Neural crest cell (in vitro differentiated cells): ENCODE measurements at regions not wholly inside any gene's neighbourhood (a gene's known extent, or its start where the extent isn't known, plus 50 kb on each side); places are given as distances from the start of the nearest gene placed in this dataset.

Experiments used
- DNase-seq: peaks from one replicate; pipeline ENCODE4 v3.0.0; 2021; ENCODE audit warnings: low read depth, mixed read lengths, low spot score
- H3K27ac Mint-ChIP-seq: one replicate; pipeline ENCODE4 v1.8.0; 2021; ENCODE audit warnings: mild to moderate bottlenecking, mixed read lengths; ENCODE audit not compliant: unreplicated experiment
- H3K27me3 Mint-ChIP-seq: 2 replicates; pipeline ENCODE4 v1.8.0; 2021; ENCODE audit warnings: low read depth, mild to moderate bottlenecking, mixed read lengths
- H3K36me3 Mint-ChIP-seq: 2 replicates; pipeline ENCODE4 v1.8.0; 2021; ENCODE audit warnings: low read depth, mild to moderate bottlenecking, mixed read lengths
- H3K4me1 Mint-ChIP-seq: 2 replicates; pipeline ENCODE4 v1.8.0; 2021; ENCODE audit warnings: mixed read lengths
- H3K4me3 Mint-ChIP-seq: one replicate; pipeline ENCODE4 v1.8.0; 2021; ENCODE audit warnings: mild to moderate bottlenecking, mixed read lengths
- H3K9me3 Mint-ChIP-seq: 2 replicates; pipeline ENCODE4 v1.8.0; 2021; ENCODE audit warnings: mixed read lengths
- CTCF ChIP-seq: fragments of 200-600 bp; sonication (generic); conservative IDR thresholded peaks from 2 replicates; pipeline ENCODE4 v1.5.0; 2021; ENCODE audit warnings: antibody characterized with exemption, mild to moderate bottlenecking

DNA sequence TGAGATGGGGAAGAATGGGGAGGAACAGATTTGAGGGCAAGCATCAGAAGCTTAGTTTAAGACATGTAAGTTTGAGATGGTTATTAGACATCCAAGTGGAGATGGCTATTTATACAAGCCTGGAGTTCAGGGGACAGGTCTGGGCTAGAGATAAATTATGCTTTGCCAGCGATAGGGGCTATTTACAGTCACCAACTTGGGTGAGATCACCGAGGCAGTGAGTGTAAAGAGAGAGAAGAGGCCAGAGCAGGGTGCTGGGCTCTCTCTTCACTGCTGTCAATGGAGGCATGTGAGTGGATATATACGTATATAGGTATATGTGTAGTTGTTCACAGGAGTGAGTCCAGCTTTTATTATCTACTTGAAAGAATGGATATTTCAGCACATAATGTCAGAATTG, 81.0 kb downstream of the QPCT start:
- TF ChIP-seq CTCF, result no peak
- H3K27me3 Mint-ChIP-seq, result peaks cover 71% of the 10 kb centered on the region
- no peak for DNase-seq
- H3K36me3 Mint-ChIP-seq, result no peaks in the 10 kb centered on the region
- peaks cover 9% of the 10 kb centered on the region for H3K9me3 Mint-ChIP-seq
- H3K27ac Mint-ChIP-seq, result no peak overlapping the region
- no peak overlapping the region for H3K4me3 Mint-ChIP-seq
- H3K4me1 Mint-ChIP-seq, result peaks cover 4% of the 10 kb centered on the region

- no peak overlapping the region for H3K27ac Mint-ChIP-seq
- H3K4me3 Mint-ChIP-seq, result no peak overlapping the region
- H3K4me1 Mint-ChIP-seq, result peaks cover 4% of the 10 kb centered on the region
- H3K36me3 Mint-ChIP-seq, result no peaks in the 10 kb centered on the region
- peaks cover 13% of the 10 kb centered on the region for H3K9me3 Mint-ChIP-seq
- TF ChIP-seq CTCF, result no peak
- no peak for DNase-seq
- H3K27me3 Mint-ChIP-seq, result peaks cover 63% of the 10 kb centered on the region
Observed at GRCh38 chr2:37427241-37427640, 82.8 kb downstream of the QPCT start.

GRCh38 chr2:37436323-37436722, 91.9 kb downstream of the QPCT start:
- H3K27ac Mint-ChIP-seq, result no peak overlapping the region
- peaks cover 3% of the 10 kb centered on the region for H3K9me3 Mint-ChIP-seq
- H3K27me3 Mint-ChIP-seq, result peaks cover 22% of the 10 kb centered on the region
- no peak for TF ChIP-seq CTCF
- DNase-seq, result no peak
- H3K4me3 Mint-ChIP-seq, result no peak overlapping the region
- no peaks in the 10 kb centered on the region for H3K4me1 Mint-ChIP-seq
- H3K36me3 Mint-ChIP-seq, result no peaks in the 10 kb centered on the region

- H3K36me3 Mint-ChIP-seq, result no peaks in the 10 kb centered on the region
- H3K4me3 Mint-ChIP-seq, result no peak overlapping the region
- peaks cover 3% of the 10 kb centered on the region for H3K9me3 Mint-ChIP-seq
- no peak for DNase-seq
- no peaks in the 10 kb centered on the region for H3K4me1 Mint-ChIP-seq
- no peak for TF ChIP-seq CTCF
- no peak overlapping the region for H3K27ac Mint-ChIP-seq
- peaks cover 14% of the 10 kb centered on the region for H3K27me3 Mint-ChIP-seq
Observed at GRCh38 chr2:37439131-37439642, 94.8 kb downstream of the QPCT start.

GRCh38 chr2:37441055-37441454, 96.6 kb downstream of the QPCT start:
- Mint-ChIP-seq H3K9me3 (peaks cover 3% of the 10 kb centered on the region), H3K4me1 (no peaks in the 10 kb centered on the region), H3K27ac (no peak overlapping the region), H3K27me3 (peaks cover 14% of the 10 kb centered on the region), H3K36me3 (no peaks in the 10 kb centered on the region), H3K4me3 (no peak overlapping the region)
- no peak for DNase-seq
- no peak for TF ChIP-seq CTCF

GRCh38 chr2:37443082-37443481, 98.7 kb downstream of the QPCT start:
- DNase-seq, result no peak
- no peaks in the 10 kb centered on the region for H3K4me1 Mint-ChIP-seq
- H3K36me3 Mint-ChIP-seq, result no peaks in the 10 kb centered on the region
- peaks cover 24% of the 10 kb centered on the region for H3K27me3 Mint-ChIP-seq
- H3K4me3 Mint-ChIP-seq, result no peak overlapping the region
- H3K27ac Mint-ChIP-seq, result no peak overlapping the region
- peaks cover 3% of the 10 kb centered on the region for H3K9me3 Mint-ChIP-seq
- TF ChIP-seq CTCF, result no peak
